H1 (cell line): ENCODE measurements at regions not wholly inside any gene's neighbourhood (a gene's known extent, or its start where the extent isn't known, plus 50 kb on each side); places are given as distances from the start of the nearest gene placed in this dataset.

Experiments used
- CTCF ChIA-PET: fragments of 300-600 bp; sonication (Branson Sonifier 250); formaldehyde crosslinking; loops from one replicate; lab custom pipeline; 2021; ENCODE audit not compliant: partially characterized antibody; lab: Charles Lee
- POLR2A ChIA-PET: fragments of 300-600 bp; sonication (Branson Sonifier 250); formaldehyde crosslinking; loops from one replicate; lab custom pipeline; 2021; ENCODE audit warnings: inconsistent platforms; ENCODE audit not compliant: partially characterized antibody; lab: Charles Lee
- DNase-seq, 2 experiments: peaks; one replicate each; pipeline versions ENCODE4 v3.0.0 to v3.0.0-alpha.2; 2010 to 2022; ENCODE audit warnings: low spot score in 2 of 2, low read depth in 1 of 2, mixed read lengths in 1 of 2
- FAIRE-seq: peaks from 2 replicates; lab custom pipeline; 2011; peaks lifted over from hg19 to GRCh38; lab: Jason Lieb, UNC
- H2AFZ ChIP-seq: 2 replicates; pipeline ENCODE4 v1.8.1; 2012; ENCODE audit warnings: low read length, inconsistent platforms
- H2AK5ac ChIP-seq: 2 replicates; pipeline ENCODE4 v1.6.1; 2013; ENCODE audit warnings: low read depth, low read length
- H2BK120ac ChIP-seq: replicated peaks from 2 replicates; pipeline ENCODE3; 2013; ENCODE audit warnings: low read depth, low read length, inconsistent platforms
- H2BK12ac ChIP-seq: 2 replicates; pipeline ENCODE4 v1.6.1; 2013; ENCODE audit warnings: low read depth, low read length
- H2BK15ac ChIP-seq: 2 replicates; pipeline ENCODE4 v1.6.1; 2013; ENCODE audit warnings: low read length
- H2BK20ac ChIP-seq: 2 replicates; pipeline ENCODE4 v1.6.1; 2013; ENCODE audit warnings: low read length
- H2BK5ac ChIP-seq: 2 replicates; pipeline ENCODE4 v1.6.1; 2013; ENCODE audit warnings: low read depth, low read length
- H3K14ac ChIP-seq: 2 replicates; pipeline ENCODE4 v1.6.1; 2013; ENCODE audit warnings: inconsistent platforms; ENCODE audit not compliant: insufficient read length
- H3K18ac ChIP-seq: 2 replicates; pipeline ENCODE4 v1.6.1; 2013; ENCODE audit warnings: low read length; ENCODE audit errors: extremely low read depth
- H3K23ac ChIP-seq: 2 replicates; pipeline ENCODE4 v1.6.1; 2013; ENCODE audit warnings: inconsistent platforms; ENCODE audit not compliant: insufficient read length
- H3K23me2 ChIP-seq: 2 replicates; pipeline ENCODE4 v1.6.1; 2013; ENCODE audit warnings: low read depth, low read length
- H3K27ac ChIP-seq: 2 replicates; pipeline ENCODE4 v1.6.1; 2011; ENCODE audit warnings: low read depth, low read length, inconsistent platforms
- H3K27me3 ChIP-seq, 4 experiments: replicated peaks in 1 of 4; 1 replicate in 1 of 4; 2 replicates in 3 of 4; pipeline versions ENCODE4 v1.6.1 to v1.8.1; 2011 to 2013; ENCODE audit warnings: low read length in 3 of 4, mild to moderate bottlenecking in 3 of 4, inconsistent platforms in 2 of 4, mixed read lengths in 2 of 4, moderate library complexity in 1 of 4; ENCODE audit not compliant: control insufficient read depth in 3 of 4, insufficient read depth in 3 of 4; ENCODE audit errors: extremely low read depth in 1 of 4
- H3K36me3 ChIP-seq, 4 experiments: 2 replicates each; pipeline versions ENCODE4 v1.6.1 to v1.8.1; 2011 to 2013; ENCODE audit warnings: mild to moderate bottlenecking in 4 of 4, low read length in 3 of 4, moderate library complexity in 2 of 4, control low read depth in 1 of 4, inconsistent platforms in 1 of 4; ENCODE audit not compliant: insufficient read depth in 4 of 4, control insufficient read depth in 2 of 4
- H3K4ac ChIP-seq: replicated peaks from 2 replicates; pipeline ENCODE3; 2013; ENCODE audit warnings: low read length, low read depth, mixed read lengths, inconsistent platforms; ENCODE audit not compliant: insufficient read length
- H3K4me1 ChIP-seq, 4 experiments: replicated peaks in 1 of 4; 1 replicate in 1 of 4; 2 replicates in 3 of 4; pipeline versions ENCODE4 v1.6.1 to v1.8.1; 2011 to 2013; ENCODE audit warnings: low read length in 3 of 4, inconsistent platforms in 2 of 4, mixed read lengths in 1 of 4; ENCODE audit not compliant: insufficient read depth in 4 of 4, control insufficient read depth in 3 of 4
- H3K4me2 ChIP-seq, 2 experiments: 2 replicates each; pipeline versions ENCODE4 v1.6.1 to v1.8.1; 2011 to 2013; ENCODE audit warnings: low read depth in 2 of 2, low read length in 2 of 2, control low read depth in 1 of 2, inconsistent platforms in 1 of 2, mild to moderate bottlenecking in 1 of 2; ENCODE audit not compliant: insufficient read depth in 1 of 2
- H3K4me3 ChIP-seq, 4 experiments: fragments of 200-600, 300-600 bp in 1 of 4; sonication (generic), shearing (Covaris generic), sonication (Bioruptor Twin) in 1 of 4; 2 replicates each; pipeline versions ENCODE4 v1.5.1 to v1.8.1; 2011 to 2016; ENCODE audit warnings: low read length in 4 of 4, low read depth in 3 of 4, control low read depth in 2 of 4, inconsistent platforms in 2 of 4, mild to moderate bottlenecking in 2 of 4, mixed read lengths in 1 of 4, moderate library complexity in 1 of 4; ENCODE audit not compliant: insufficient read depth in 2 of 4; ENCODE audit errors: extremely low read depth in 1 of 4
- H3K56ac ChIP-seq: replicated peaks from 2 replicates; pipeline ENCODE3; 2013; ENCODE audit warnings: low read depth, mild to moderate bottlenecking, mixed read lengths, low read length, inconsistent platforms; ENCODE audit not compliant: insufficient read length
- H3K79me1 ChIP-seq: 2 replicates; pipeline ENCODE4 v1.6.1; 2013; ENCODE audit warnings: low read depth, low read length, control low read depth
- H3K79me2 ChIP-seq, 2 experiments: 2 replicates each; pipeline versions ENCODE4 v1.6.1 to v1.8.1; 2012 to 2013; ENCODE audit warnings: low read length in 2 of 2, mild to moderate bottlenecking in 2 of 2, inconsistent platforms in 1 of 2; ENCODE audit not compliant: insufficient read depth in 2 of 2, control insufficient read depth in 1 of 2
- H3K9ac ChIP-seq, 4 experiments: replicated peaks in 1 of 4; 1 replicate in 1 of 4; 2 replicates in 3 of 4; pipeline versions ENCODE4 v1.6.1 to v1.8.1; 2011 to 2013; ENCODE audit warnings: low read depth in 3 of 4, low read length in 3 of 4, control low read depth in 2 of 4, mild to moderate bottlenecking in 2 of 4, moderate library complexity in 2 of 4, inconsistent platforms in 1 of 4; ENCODE audit errors: extremely low read depth in 1 of 4
- H3K9me3 ChIP-seq, 2 experiments: 2 replicates each; pipeline versions ENCODE4 v1.6.1 to v1.8.1; 2012 to 2013; ENCODE audit warnings: mild to moderate bottlenecking in 2 of 2, moderate library complexity in 2 of 2, control low read depth in 1 of 2, inconsistent platforms in 1 of 2, low read depth in 1 of 2, low read length in 1 of 2, mixed read lengths in 1 of 2; ENCODE audit not compliant: insufficient read depth in 2 of 2
- H4K20me1 ChIP-seq, 2 experiments: replicated peaks in 1 of 2; 2 replicates each; pipeline versions ENCODE3 to v1.8.1; 2011 to 2013; ENCODE audit warnings: inconsistent platforms in 2 of 2, low read length in 2 of 2, mild to moderate bottlenecking in 1 of 2; ENCODE audit not compliant: insufficient read depth in 2 of 2, control insufficient read depth in 1 of 2
- H4K5ac ChIP-seq: 2 replicates; pipeline ENCODE4 v1.6.1; 2013; ENCODE audit warnings: low read length, low read depth, mixed read lengths, inconsistent platforms; ENCODE audit not compliant: insufficient read length
- H4K8ac ChIP-seq: 2 replicates; pipeline ENCODE4 v1.8.0; 2013; ENCODE audit warnings: mild to moderate bottlenecking, moderate library complexity, low read length, inconsistent platforms; ENCODE audit not compliant: insufficient read depth; ENCODE audit errors: extremely low read depth
- H4K91ac ChIP-seq: replicated peaks from 2 replicates; pipeline ENCODE3; 2013; ENCODE audit warnings: low read length, mixed read lengths, inconsistent platforms; ENCODE audit not compliant: insufficient read length
- ASH2L ChIP-seq: fragments of 200-600, 300-600 bp; sonication (generic); IDR thresholded peaks from one replicate; pipeline ENCODE4 v1.7.1; 2017; ENCODE audit warnings: low read length
- CREB1 ChIP-seq: IDR thresholded peaks from 2 replicates; pipeline ENCODE4 v1.6.1; 2012; ENCODE audit warnings: inconsistent platforms
- TCF12 ChIP-seq: IDR thresholded peaks from 2 replicates; pipeline ENCODE4 v1.6.1; 2011; ENCODE audit warnings: low read depth, mild to moderate bottlenecking, low read length
- whole genome bisulfite sequencing, 2 experiments: shearing (Covaris generic) in 1 of 2; methylation state at CpG; one replicate each; pipeline versions ENCODE4 v1.1.6 to v1.1.7; 2013 to 2015; ENCODE audit warnings: low lambda C conversion rate in 2 of 2, mixed read lengths in 2 of 2, inconsistent platforms in 1 of 2, low coverage in 1 of 2, missing lambda C conversion rate in 1 of 2; ENCODE audit not compliant: insufficient replicate concordance in 2 of 2, insufficient coverage in 1 of 2, insufficient read length in 1 of 2; ENCODE audit errors: extremely low coverage in 1 of 2, missing lambda C conversion rate in 1 of 2; 5-methylcytosine and 5-hydroxymethylcytosine counted together

DNA sequence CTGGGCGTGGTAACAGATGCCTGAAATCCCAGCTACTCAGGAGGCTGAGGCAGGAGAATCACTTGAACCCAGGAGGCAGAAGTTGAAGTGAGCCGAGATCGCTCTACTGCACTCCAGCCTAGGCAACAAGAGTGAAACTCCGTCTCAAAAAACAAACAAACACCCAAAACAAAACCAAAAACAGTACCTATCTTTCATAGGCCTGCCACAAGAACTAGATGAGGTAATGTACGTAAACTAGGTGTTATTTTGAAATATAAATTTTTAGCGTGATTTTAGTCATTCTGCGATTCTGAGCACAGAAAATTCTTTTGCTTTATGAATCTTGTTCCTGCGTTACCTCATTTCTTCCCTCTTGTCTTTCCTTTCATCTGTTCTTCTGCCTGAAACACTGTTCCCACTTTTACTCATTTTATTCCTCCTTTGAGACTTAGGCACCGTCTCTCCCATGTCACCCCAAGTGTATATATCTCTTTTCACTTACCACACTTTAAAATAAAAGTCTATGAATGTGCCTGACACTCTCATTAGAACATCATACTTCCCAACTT, 238.2 kb upstream of the HTR2A start:
- H3K23ac ChIP-seq, result no peak overlapping the region
- no peak overlapping the region for H2AFZ ChIP-seq
- H4K20me1 ChIP-seq, result no peaks in the 10 kb centered on the region
- no peak overlapping the region for H3K56ac ChIP-seq
- no peaks in the 10 kb centered on the region for H3K27me3 ChIP-seq
- POLR2A ChIA-PET, result no interaction called here
- H3K4ac ChIP-seq, result no peak overlapping the region
- H3K79me2 ChIP-seq, result no peaks in the 10 kb centered on the region
- no peaks in the 10 kb centered on the region for H3K36me3 ChIP-seq
- H3K4me2 ChIP-seq, result no peak overlapping the region
- no peak overlapping the region for H2AK5ac ChIP-seq
- no peak for TF ChIP-seq ASH2L
- no peak for TF ChIP-seq TCF12
- no peak for TF ChIP-seq CREB1
- H4K5ac ChIP-seq, result no peak overlapping the region
- no peaks in the 10 kb centered on the region for H3K79me1 ChIP-seq
- H3K9me3 ChIP-seq, result no peaks in the 10 kb centered on the region
- DNase-seq, result no peak
- H3K4me3 ChIP-seq, result no peak overlapping the region
- no peak overlapping the region for H2BK120ac ChIP-seq
- CTCF ChIA-PET, result interaction anchor here (1.9 kb wide), 1 partner anchor 10 kb away, joined by 5 read pairs; no protein-coding TSS in a partner anchor
- H3K14ac ChIP-seq, result no peak overlapping the region
- no peak overlapping the region for H2BK5ac ChIP-seq
- H3K23me2 ChIP-seq, result no peaks in the 10 kb centered on the region
- no peak overlapping the region for H3K9ac ChIP-seq
- H2BK20ac ChIP-seq, result no peak overlapping the region
- no peak overlapping the region for H3K18ac ChIP-seq
- 94% methylated on average over 9 of the region's 9 CpGs; no CpG with 5 or more reads in 1 of the 2 experiments for WGBS, 2 experiments
- H2BK12ac ChIP-seq, result no peak overlapping the region
- FAIRE-seq, result no peak
- no peak overlapping the region for H2BK15ac ChIP-seq
- H3K4me1 ChIP-seq, result peaks cover 0 to 8% (median 3%) of the 10 kb centered on the region in 4 experiments; a peak in 2 of 7 replicates
- no peak overlapping the region for H4K8ac ChIP-seq
- H4K91ac ChIP-seq, result no peak overlapping the region
- no peak overlapping the region for H3K27ac ChIP-seq
